Stimulated activated CD8-positive, alpha-beta memory T cell treated with anti-CD3 and anti-CD28 coated beads, Interleukin-12 subunit alpha, Interleukin-12 subunit beta, amount 100 ng/mL, for 24 hours (primary cell): ENCODE measurements at regions not wholly inside any gene's neighbourhood (a gene's known extent, or its start where the extent isn't known, plus 50 kb on each side); places are given as distances from the start of the nearest gene placed in this dataset.

Experiments used
- DNase-seq: peaks from one replicate; pipeline ENCODE4 v3.0.0-alpha.2; 2020; ENCODE audit errors: extremely low read depth

- no peak for DNase-seq
Observed at GRCh38 chr18:8458546-8459215, 150.6 kb upstream of the RAB12 start.

- no peak for DNase-seq
Observed at GRCh38 chr18:8460748-8461147, 148.5 kb upstream of the RAB12 start.

- DNase-seq, result no peak
Observed at GRCh38 chr18:8461544-8461943, 147.7 kb upstream of the RAB12 start.

GRCh38 chr18:8462651-8463185 is 146.5 kb upstream of the RAB12 start:
- DNase-seq, result no peak

GRCh38 chr18:8463791-8464190 is 145.4 kb upstream of the RAB12 start:
- no peak for DNase-seq

- DNase-seq, result no peak
Observed at GRCh38 chr18:8468191-8468590, 141.0 kb upstream of the RAB12 start.

- no peak for DNase-seq
Observed at GRCh38 chr18:8468921-8469335, 140.3 kb upstream of the RAB12 start.

GRCh38 chr18:8469544-8470130 is 139.6 kb upstream of the RAB12 start:
- no peak for DNase-seq

GRCh38 chr18:8471372-8471771 is 137.9 kb upstream of the RAB12 start:
- DNase-seq, result no peak

- DNase-seq, result no peak
Observed at GRCh38 chr18:8474661-8475060, 134.6 kb upstream of the RAB12 start.

- DNase-seq, result no peak
Observed at GRCh38 chr18:8477615-8478014, 131.6 kb upstream of the RAB12 start.

- peak; percentile 7 for DNase-seq
Observed at GRCh38 chr18:8478166-8478967, 130.9 kb upstream of the RAB12 start.

GRCh38 chr18:8478968-8479370 is 130.3 kb upstream of the RAB12 start:
- DNase-seq, result no peak

GRCh38 chr18:8479789-8480188 is 129.4 kb upstream of the RAB12 start:
- no peak for DNase-seq

- DNase-seq, result no peak
Observed at GRCh38 chr18:8480506-8481328, 128.5 kb upstream of the RAB12 start.

- DNase-seq, result no peak
Observed at GRCh38 chr18:8484951-8485350, 124.3 kb upstream of the RAB12 start.

- no peak for DNase-seq
Observed at GRCh38 chr18:8489761-8490160, 119.5 kb upstream of the RAB12 start.

GRCh38 chr18:8491516-8491915 is 117.7 kb upstream of the RAB12 start:
- DNase-seq, result no peak

- DNase-seq, result no peak
Observed at GRCh38 chr18:8493141-8493540, 116.1 kb upstream of the RAB12 start.

- no peak for DNase-seq
Observed at GRCh38 chr18:8496186-8496585, 113.1 kb upstream of the RAB12 start.

- DNase-seq, result no peak
Observed at GRCh38 chr18:8498905-8499304, 110.3 kb upstream of the RAB12 start.
